EL (cell line): ENCODE measurements at regions not wholly inside any gene's neighbourhood (a gene's known extent, or its start where the extent isn't known, plus 50 kb on each side); places are given as distances from the start of the nearest gene placed in this dataset.

Source experiments
- DNase-seq: peaks from one replicate; pipeline ENCODE4 v3.0.0-alpha.2; 2016

- DNase-seq: no peak
Observed at GRCh38 chr12:24069532-24070395, 120.3 kb upstream of the SOX5 start.

DNA sequence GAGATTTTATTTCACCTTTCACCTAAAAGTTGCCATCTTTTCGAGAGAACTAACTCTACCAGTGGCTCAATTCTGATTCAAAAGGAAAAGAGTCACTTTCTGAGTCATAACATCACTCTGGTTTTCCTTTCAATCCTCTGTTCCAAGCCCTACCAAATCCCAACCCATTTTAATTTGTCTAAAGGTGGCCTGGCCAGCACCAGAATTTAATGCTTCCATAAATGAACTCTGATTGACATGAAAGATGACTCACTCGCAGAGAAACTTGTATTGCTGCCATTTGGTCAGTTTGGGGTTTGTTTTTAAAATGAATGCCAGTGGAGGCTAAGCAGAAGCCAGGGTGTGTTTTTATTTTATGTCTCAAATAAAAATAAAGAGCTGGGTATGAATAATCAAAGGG is 117.4 kb upstream of the SOX5 start:
- DNase-seq: no peak

DNA sequence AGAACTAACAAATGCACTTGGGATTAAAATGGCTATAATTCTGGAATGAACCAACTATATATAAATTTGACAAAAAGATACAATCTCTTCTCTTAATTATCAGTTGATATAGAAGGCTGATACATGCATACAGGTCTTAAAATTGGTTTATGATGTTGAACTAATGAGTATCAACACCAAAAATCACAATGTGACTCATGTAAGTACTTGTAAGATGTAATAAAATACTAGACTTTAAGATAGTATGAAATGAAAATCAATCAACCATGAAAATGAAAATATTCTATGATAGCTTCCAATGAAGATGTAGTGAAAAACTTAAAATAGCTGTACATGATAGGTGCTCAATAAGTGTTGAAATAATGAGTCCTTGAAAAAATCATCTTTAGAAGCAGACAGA is 116.6 kb upstream of the SOX5 start:
- no peak for DNase-seq

- DNase-seq: no peak
Observed at GRCh38 chr12:24062642-24063245, 113.3 kb upstream of the SOX5 start.

GRCh38 chr12:24060089-24060488 is 110.6 kb upstream of the SOX5 start:
- DNase-seq: no peak

DNA sequence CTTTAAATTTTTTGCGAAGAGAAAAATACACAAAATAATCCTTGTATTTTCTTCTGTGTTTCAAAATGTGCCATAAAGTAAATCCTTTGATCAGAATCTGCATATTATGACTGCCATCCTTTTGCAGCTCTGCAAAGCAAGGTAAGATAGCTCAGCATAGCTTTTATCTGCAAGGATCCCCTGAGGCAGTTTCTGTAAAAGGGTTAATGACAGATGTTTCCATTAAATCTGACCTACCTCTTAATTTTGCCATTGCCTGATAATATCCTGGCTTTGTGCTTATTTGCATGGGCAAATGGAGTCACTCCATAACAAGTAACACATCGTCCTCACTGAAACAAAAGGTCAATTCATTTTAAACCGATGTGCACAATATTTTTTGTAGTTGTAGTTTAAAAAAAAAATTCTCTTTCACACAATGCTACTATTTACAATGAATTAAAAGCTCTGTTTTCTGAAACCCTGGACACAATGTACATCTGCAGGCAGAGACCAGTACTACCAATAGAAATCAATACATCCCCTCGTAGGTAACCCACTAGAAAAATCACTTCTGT is 108.5 kb upstream of the SOX5 start:
- no peak for DNase-seq

DNA sequence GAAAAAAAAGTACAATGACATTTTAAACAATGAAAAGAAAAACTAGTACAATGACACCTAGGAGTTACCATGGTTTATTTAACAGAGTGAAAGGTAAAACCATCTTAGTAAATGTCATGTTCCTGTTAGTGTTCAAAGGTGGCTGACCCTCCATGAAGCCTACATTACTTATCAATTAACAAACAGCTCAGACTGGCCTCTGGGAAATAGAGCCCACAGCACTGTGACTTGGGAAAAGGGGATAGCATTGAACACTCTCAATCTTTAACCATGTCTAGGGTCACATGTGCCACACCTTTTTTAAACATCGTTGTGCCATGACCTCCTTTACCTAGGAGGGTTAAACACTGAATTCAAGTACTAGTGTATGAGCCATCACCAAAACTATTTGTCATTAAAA is 106.3 kb upstream of the SOX5 start:
- DNase-seq: no peak

- DNase-seq: no peak
Observed at GRCh38 chr12:24054416-24054815, 104.9 kb upstream of the SOX5 start.

GRCh38 chr12:24049728-24050127 is 100.3 kb upstream of the SOX5 start:
- no peak for DNase-seq

DNA sequence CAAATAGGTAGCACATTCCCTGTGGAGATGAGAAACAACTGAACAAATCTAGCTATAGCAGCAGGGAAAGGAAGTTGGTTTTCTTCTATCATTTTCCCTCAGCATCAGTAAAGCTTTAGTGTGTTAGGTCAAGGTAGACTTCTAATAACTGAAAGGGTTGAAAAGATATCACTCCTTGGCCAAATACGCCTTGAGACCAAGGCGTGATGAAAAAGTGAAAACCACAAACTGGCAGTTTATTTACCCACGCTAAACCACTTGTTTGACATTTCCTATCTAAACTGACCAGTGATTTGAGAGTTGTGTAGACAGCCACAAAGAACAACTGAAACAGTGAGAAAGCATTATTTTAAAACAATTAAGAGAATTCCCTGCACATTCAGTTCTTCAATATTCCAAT is 99.6 kb upstream of the SOX5 start:
- no peak for DNase-seq

DNA sequence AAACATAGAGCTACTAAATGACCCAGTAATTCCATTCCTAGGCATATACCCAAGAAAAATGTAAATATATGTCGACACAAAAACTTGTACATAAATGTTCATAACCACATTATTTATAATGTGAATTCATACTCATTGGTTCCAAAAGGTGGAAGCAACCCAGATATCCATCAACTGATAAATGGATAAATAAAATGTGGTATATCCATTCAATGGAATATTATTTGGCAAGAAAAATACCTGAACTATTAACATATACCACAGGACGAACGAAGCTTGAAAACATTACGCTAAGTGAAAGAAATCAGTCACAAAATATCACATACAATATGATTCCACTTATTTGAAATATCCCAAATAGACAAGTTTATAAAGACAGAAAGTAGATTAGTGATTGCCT is 99.0 kb upstream of the SOX5 start:
- DNase-seq: no peak

DNA sequence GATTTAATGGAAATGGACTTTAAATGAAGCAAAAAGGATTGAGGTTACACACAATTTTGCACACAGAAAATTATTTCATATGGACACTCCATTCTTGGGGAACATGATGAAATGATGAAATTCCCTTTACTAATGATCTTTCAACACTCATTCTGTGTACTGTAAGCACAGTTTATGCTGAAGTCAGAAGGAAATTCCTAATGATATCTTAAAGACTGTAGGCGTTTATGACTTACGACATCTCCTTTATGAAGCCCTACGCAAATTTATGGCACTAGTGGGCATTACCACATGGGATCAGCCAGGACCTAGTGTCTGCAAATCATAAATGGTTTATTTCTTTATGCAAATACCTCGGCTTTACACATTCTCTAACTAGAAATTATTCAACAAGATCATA is 97.9 kb upstream of the SOX5 start:
- DNase-seq: no peak

DNA sequence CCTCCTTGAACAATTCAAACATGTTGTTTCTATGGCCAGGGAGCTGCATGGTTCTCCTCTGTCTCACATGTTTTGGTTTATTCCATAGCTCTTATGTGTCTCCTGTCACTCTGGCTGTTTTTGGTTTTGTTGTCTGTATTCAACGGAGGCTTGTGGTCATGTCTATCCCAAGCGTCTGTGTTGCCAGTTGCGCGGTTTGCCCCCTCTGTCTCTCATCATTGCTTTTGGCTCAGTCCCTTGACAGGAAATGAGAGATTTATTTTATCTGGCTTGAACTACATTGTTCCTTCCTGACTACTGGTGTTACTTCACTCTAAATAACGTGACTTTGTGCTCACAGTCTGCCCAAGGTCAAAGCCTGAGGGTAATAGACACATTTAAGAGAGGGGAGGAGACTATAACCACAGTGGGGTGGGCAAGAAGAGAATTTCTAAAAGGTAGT is 96.4 kb upstream of the SOX5 start:
- peak; percentile 1 for DNase-seq

DNA sequence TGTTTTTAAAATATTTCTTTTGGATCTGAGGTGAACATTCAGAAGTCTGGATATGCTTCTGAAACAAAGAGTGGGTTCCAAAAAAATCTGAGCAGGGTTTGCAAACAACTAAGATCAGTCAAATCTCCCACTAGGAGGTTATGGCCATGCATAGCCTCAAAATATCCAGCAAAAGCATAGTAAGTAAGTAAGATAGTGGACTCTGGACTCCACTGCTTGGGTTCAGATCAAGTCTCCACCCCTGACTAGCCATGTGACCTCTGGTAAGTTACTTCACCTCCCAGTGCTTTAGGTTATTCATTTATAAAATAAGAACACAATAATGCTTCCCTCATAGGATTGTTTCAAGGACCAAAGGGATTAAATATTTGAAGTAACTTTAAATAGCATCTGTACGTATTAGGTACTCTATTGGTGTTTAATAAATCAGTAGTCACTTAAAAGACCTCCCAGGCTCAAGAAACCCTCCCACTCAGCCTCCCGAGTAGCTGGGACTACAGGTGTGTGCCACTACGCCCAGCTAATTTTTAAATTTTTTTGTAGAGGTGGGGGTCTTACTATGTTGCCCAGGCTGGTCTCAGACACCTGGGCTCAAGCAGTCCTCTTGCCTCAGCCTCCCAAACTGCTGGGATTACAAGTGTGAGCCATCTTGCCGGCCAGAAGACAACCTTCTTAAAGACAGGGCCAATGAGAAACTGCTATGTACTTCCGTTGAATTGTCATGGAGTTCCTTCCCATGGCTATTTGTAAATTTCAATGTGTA is 95.7 kb upstream of the SOX5 start:
- no peak for DNase-seq

- DNase-seq: no peak
Observed at GRCh38 chr12:24042651-24043050, 93.2 kb upstream of the SOX5 start.

DNA sequence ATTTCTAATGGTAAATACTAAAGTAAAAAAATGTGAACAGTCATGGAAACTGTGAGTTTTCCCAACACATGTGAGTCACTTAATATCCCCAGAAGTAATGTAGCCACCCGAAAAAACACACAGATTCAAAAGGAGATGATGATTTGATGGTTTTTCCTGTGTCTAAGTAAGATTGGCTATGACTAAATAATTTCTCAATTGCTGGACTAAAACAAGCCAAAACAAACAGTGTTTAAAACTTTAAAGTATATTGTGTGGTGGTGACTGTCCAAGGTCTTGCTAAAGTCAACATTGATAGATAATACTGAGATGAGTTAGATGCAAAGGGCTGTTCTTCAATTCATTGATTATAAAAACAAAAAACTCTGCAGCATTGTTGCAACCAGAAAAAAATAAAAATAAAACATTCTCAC is 89.6 kb upstream of the SOX5 start:
- no peak for DNase-seq

- DNase-seq: no peak
Observed at GRCh38 chr12:24038211-24038997, 88.9 kb upstream of the SOX5 start.

DNA sequence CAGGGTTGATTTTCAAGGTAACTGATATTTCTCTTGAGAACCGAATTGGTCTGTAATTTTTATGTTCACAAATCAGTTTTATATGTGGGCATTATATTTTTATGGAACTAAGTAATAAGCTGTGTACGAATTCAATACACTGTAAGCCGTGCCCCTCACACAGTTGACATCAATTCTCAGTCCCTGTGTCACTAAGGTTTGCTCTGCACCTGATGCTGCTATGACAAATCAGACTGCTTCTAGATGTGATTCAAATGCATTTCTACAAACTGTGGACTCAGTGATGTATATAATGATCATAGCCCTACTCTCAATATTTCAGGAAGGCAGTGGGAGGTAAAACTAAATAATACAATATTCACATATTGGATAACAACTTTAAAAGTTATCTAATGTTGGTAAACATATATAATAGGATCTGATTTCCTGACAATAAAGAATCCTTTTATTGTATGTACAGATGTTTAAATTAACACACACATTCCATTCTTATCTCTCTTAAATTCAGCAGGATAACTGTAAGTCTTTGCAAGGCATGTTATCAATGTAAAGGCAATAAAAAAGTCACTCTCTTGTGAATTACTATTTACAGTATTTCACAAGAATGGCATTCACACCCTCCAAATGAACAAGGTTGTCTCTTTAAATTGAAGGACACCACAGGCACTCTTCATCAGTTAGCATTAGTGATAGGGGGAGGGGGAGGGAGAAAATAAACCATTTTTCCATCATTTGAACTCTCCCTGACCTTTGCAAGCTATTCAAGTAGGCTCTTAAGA is 87.2 kb upstream of the SOX5 start:
- no peak for DNase-seq

GRCh38 chr12:24034894-24035293 is 85.4 kb upstream of the SOX5 start:
- no peak for DNase-seq

DNA sequence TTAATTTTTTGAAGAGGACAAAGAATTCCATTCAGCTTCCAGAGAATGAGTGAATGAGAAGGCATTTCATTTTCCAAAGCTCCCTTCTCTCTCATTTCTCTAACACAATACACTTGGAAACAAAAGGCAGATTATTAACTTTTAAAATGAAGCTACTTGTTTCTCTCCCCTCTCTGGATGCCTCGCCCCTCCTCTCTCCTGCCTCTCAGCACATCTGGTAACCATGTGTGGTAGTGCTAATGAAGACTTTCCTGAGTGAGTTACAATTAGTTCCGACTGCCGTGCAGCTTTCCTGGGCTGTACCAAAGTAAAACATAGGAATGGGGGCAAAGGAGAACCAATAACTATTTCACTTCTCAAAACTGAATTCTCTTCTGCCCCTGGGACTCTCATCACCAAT is 84.7 kb upstream of the SOX5 start:
- DNase-seq: no peak

DNA sequence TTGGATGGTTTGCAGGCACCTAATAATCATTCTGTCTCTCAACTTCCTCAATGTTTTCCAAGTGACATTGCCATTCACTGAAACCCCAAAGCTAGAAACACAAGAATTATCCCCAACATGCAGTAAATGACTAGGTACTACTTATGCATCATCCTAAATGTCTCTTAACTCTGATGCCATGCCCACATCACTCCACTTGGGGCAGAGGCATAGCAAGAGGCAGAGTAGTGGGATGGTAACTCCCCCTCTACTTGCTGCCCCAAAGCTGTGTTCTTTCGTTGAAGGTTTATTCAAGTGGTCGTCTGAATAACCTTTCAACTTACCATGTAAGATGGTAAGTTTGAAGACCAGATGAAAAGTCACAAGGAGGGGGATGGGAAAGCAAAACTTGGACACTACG is 77.9 kb upstream of the SOX5 start:
- DNase-seq: no peak
